Glomerular visceral epithelial cell (primary cell): ENCODE measurements at regions not wholly inside any gene's neighbourhood (a gene's known extent, or its start where the extent isn't known, plus 50 kb on each side); places are given as distances from the start of the nearest gene placed in this dataset.
"Not testable (repeated sequence)": the region's sequence is repeated elsewhere in the genome, so short reads cannot be mapped to it uniquely, and the experiment has no call there.

Experiments
- DNase-seq: peaks from one replicate; pipeline ENCODE4 v3.0.0-alpha.2; 2016; ENCODE audit errors: extremely low spot score

GRCh38 chr12:18794000-18794399 lies 56.1 kb downstream of the CAPZA3 start:
- DNase-seq, result no peak

- DNase-seq, result no peak
Observed at GRCh38 chr12:18797604-18798003, 59.7 kb downstream of the CAPZA3 start.

GRCh38 chr12:18798535-18799361 lies 60.8 kb downstream of the CAPZA3 start:
- peak; percentile 11 for DNase-seq

DNA sequence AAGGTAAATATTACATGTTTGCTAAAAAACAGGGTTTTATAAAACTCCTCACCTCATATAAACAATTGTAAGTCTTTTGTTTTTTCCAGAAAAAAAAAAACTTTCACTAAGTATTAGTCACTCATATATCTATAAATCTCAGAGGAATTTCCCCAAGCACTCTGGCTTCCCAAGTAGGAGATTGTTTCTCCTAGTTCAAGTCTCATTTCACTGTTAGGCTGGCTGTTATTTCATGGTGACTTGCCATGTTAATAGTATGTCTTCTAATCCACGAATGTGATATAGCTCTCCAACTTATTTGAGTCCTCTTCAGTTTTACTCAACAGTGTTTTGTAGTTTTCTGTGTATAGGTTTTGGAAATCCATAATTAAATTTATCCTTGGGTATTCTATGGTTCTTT lies 61.6 kb downstream of the CAPZA3 start:
- DNase-seq, result no peak

- DNase-seq, result no peak
Observed at GRCh38 chr12:18805516-18806248, 67.8 kb downstream of the CAPZA3 start.

DNA sequence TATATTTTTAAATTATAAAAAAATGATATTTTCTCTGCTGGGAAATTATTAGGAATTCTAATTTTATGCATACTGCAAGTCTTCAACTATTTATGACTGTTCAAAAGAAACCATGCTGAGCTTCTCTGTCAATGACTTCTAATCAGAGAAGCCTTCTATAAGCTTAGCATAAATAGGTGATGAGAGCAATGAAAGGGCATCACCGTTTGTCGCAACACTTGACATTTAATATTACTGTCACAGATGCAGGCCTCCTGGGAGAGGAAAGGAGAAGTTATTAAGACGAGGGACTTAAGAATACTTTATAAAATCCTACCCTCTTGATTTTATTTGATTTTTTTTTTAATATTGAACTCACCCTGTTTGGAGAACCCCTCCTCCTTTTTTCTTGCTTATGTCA lies 69.8 kb downstream of the CAPZA3 start:
- no peak for DNase-seq

DNA sequence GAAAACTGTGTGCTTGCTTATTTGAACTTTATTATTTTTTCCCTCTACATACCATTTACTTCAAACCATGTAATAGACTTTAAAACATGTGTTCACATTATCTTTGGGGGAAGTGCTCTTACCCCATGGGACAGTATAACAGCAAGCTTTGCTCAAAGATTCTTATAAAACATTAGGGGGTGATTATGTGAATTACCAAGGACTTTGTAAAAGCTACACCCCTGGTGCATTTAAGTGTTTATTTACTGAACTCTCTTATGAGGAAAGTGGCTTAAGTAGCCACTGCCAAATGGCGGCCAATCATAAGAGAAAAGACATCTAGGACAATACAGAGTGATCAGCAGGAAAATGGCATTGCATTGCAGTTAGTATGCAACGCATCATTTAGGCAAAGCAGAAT lies 70.3 kb downstream of the CAPZA3 start:
- no peak for DNase-seq

DNA sequence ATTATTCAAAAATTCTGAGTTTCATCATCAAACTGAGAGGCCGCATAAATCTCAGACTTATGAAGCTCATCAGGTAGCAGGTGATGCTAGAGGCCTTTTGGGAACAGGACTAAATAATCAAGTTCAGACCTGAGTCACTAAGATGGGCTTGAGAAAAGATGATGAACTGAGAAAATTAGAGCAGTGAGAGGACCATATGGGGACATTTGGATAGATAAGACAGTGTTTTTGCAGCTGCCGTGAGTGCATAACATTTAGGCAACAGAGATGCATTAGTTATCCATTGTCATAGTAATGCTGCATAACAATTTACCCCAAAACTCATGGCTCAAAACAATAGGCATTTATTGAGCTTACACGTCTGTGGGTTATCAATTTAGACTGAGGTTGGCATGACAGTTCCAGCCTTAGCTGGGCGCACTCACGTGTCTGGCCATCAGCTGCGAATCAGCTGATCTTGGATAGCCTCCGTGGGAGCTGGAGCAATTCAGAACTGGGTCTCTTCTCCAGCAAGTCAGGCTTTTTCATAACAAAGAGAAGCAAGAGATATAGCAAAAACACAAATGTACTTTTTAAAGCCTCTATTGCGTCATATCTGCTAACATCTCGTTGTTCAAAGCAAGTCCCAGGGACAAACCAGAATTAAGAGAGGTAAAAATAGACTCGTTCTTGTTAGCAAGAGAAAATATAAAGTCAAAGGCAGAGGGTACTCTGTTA lies 72.8 kb downstream of the CAPZA3 start:
- no peak for DNase-seq

DNA sequence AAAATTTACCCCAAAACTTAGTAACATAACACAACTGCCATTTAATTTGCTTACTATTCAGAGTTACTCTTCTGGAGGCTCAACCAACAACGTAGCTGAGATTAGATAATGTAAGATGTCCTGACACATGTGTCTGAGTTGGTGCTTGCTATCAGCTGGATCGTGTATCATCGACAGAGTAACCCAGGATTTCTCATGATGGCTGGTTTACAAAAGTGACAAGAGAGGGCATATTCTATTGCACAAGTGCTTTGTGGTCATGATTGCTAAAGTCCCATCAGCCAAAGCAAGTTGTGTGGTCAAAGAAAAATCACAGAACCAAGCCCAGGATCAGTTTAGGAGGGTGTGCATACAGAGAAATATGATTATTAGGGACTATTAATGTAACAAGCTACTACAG lies 73.4 kb downstream of the CAPZA3 start:
- no peak for DNase-seq

DNA sequence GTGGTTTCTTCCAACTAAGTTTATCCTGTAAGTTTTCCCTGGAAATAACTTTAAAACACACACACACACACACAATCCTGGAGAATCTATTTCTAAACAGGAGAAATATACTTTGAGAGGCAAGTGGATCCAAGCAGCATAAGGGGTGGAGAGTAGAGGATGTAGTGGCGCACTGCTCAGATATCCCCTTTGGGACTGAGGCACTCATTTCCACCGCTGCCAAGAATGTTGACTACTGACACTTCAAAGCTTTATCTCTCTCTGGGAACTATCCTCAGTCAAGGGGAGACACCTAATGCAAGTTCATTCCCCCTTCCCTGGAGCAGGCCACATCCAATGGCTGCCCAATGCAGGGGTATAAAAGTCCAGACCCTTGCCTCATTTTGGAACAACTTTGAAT lies 75.8 kb downstream of the CAPZA3 start:
- no peak for DNase-seq

DNA sequence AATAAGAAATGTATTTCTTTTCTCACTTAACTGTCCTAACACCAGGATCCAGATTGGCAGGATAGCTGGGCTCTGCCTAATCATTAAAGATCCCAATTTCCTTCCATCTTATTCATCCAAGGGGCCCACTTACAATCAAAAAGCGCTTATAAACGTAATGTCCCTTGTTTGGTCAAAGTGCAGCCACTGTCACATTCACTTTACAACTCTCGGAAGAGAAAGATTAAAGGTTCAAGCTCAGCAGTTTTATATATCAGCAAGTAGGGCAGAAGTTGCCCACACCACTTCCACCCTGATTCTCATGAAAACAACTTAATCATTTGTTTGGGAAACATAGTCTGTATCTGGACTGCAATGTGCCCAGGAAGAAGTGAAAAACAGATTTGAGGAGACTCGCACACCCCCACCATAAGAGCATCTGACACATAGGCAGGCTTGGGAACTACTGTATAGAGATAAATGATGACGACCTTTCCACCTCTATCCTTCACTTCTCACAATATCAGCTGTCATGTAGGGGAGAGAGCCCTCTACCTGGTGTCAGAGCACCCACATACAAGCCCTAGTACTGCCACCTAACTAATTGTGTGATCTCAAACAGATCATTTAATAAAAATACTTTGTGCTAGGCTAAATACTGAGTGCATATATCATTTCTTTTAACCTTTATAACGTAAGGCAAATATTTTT lies 80.8 kb downstream of the CAPZA3 start:
- DNase-seq, result no peak

GRCh38 chr12:18819484-18819883 lies 81.6 kb downstream of the CAPZA3 start:
- no peak for DNase-seq

DNA sequence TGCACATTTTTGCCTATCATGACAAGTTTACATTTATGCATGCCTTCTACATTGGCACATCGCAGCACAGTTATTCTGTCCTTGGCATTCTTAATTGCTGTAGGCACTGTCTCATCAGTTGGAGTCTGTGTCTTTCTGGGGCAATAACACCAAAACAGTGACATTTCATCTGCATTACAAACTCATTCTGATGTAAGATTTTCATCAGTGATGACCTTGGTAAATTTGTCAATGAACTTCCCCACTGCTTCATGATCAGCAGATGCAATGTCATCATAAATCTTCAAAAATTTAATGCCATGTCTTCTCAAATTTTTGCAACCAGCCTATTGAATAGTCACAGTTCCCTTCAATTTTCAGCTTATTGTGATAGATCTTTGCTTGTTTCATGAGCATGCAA lies 85.5 kb downstream of the CAPZA3 start:
- no peak for DNase-seq

DNA sequence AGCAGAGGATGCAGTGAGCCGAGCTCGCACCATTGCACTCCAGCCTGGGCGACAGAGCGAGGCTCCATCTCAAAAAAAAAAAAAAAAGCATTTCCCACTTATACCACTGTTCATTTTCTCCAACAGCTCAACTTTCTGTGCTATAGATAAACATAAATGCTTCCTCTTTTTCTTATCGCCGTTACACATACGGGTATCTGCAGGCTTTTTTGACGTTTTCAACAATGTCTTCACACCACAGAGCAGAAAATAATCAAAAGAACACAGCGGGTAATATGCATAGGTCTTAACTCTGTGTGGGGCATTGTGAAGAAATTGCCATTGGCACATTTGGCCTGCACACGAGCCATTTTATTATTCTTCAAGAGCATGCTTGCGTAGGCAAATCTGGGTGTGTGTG lies 86.4 kb downstream of the CAPZA3 start:
- no peak for DNase-seq

- no peak for DNase-seq
Observed at GRCh38 chr12:18825138-18825537, 87.2 kb downstream of the CAPZA3 start.

DNA sequence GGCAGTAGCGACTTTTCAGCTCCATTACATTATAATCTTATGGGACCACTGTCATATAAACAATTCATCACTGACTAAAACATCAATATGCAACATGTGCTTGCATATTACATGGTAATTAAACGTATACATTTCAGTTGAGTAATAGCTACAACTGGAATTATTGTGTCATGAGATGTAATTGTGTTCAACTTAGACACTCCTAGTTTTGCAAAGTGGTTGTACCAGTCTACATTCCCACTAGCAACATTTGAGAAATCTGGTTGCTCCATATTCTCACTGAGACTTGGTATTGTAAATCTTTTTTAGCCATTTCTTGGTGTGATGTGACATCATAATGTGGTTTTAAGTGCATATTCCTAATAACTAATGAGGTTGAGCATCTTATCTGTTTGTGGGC lies 90.0 kb downstream of the CAPZA3 start:
- no peak for DNase-seq

DNA sequence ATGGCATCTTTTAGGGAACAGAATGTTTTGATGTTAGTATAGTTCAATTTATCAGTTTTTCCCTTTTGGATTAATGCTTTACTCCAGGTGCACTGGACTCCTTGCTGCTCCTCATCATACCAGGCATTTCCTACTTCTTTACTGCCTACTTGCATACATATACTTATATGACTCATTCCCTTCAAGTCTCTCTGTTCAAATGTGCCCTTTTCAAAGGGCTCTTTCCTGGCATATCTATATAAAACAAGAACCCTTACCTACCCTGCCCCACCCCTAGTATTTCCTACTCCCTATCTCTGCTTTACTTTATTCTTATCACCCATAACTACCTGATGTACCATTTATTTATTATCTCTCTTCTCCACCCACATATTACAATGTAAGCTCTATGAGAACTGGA lies 90.6 kb downstream of the CAPZA3 start:
- no peak for DNase-seq

GRCh38 chr12:18828987-18829386 lies 91.1 kb downstream of the CAPZA3 start:
- DNase-seq, result no peak

DNA sequence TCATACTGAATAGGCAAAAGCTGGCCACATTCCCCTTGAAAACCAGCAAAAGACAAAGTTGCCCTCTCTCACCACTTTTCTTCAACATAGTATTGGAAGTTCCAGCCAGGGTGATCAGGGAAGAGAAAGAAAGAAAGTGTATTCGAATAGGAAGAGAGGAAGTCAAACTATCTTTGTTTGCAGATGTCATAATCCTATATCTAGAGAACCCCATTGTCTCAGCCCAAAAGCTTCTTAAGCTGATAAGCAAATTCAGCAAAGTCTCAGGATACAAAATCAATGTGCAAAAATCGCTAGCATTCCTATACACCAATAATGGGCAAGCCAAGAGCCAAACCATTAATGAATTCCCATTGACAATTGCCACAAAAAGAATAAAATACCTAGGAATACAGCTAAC lies 95.0 kb downstream of the CAPZA3 start:
- not testable (repeated sequence) for DNase-seq

- DNase-seq, result no peak
Observed at GRCh38 chr12:18837025-18837424, 99.1 kb downstream of the CAPZA3 start.

DNA sequence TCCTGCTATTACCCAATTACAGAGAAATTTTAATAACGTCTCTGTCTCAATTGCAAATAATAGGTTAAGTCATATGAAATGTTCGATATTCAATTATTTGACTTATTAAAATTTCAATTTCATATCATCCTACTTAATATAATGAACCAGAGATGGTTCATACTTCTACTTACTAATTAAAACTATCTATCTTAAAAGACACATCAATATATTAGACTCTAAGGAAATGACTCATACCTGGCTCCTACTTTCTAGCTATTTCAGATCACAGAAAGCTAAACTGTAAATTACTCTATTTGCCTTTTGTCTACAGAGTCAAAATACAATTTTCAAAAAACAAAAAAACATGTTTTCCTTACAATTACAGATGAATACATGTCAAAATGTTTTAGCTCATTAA lies 99.6 kb downstream of the CAPZA3 start:
- DNase-seq, result no peak

DNA sequence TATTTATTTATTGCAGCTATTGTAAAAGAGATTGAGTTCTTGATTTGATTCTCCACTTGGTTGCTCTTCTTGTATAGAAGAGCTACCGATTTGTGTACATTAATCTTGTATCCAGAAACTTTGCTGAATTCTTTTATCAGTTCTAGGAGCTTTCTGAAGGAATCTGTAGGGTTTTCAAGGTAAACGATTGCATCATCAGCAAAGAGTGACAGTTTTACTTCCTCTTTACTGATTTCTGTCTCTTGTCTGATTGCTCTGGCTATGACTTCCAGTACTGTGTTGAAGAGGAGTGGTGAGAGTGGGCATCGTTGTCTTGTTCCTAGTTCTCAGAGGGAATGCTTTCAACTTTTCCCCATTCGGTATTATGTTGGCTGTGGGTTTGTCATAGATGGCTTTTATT lies 103.1 kb downstream of the CAPZA3 start:
- not testable (repeated sequence) for DNase-seq
